ENCODE measurements at regions not wholly inside any gene's neighbourhood (a gene's known extent, or its start where the extent isn't known, plus 50 kb on each side); places are given as distances from the start of the nearest gene placed in this dataset.

GRCh38 chr6:6918216-6918983, 189.4 kb upstream of the RREB1 start:
- DNase-seq (ENCODE audit: low spot score) = no peak

GRCh38 chr6:6919173-6919572, 188.6 kb upstream of the RREB1 start:
- DNase-seq (ENCODE audit: low spot score) = no peak

GRCh38 chr6:6920114-6920986, 187.4 kb upstream of the RREB1 start:
- no peak for DNase-seq (ENCODE audit: low spot score)

GRCh38 chr6:6920987-6921313, 186.8 kb upstream of the RREB1 start:
- no peak for DNase-seq (ENCODE audit: low spot score)

- no peak for DNase-seq (ENCODE audit: low spot score)
Measured at GRCh38 chr6:6922166-6922565, 185.6 kb upstream of the RREB1 start.

- no peak for DNase-seq (ENCODE audit: low spot score)
Measured at GRCh38 chr6:6923605-6924004, 184.2 kb upstream of the RREB1 start.

- no peak for DNase-seq (ENCODE audit: low spot score)
Measured at GRCh38 chr6:6924708-6925107, 183.1 kb upstream of the RREB1 start.

- DNase-seq (ENCODE audit: low spot score) = no peak
Measured at GRCh38 chr6:6925391-6926164, 182.2 kb upstream of the RREB1 start.

GRCh38 chr6:6926856-6927255, 180.9 kb upstream of the RREB1 start:
- DNase-seq (ENCODE audit: low spot score) = no peak

- DNase-seq (ENCODE audit: low spot score) = no peak
Measured at GRCh38 chr6:6927521-6928361, 180.0 kb upstream of the RREB1 start.

- DNase-seq (ENCODE audit: low spot score) = no peak
Measured at GRCh38 chr6:6930223-6930880, 177.4 kb upstream of the RREB1 start.

GRCh38 chr6:6931071-6932025, 176.4 kb upstream of the RREB1 start:
- no peak for DNase-seq (ENCODE audit: low spot score)

GRCh38 chr6:6932341-6932740, 175.4 kb upstream of the RREB1 start:
- DNase-seq (ENCODE audit: low spot score) = no peak

GRCh38 chr6:6932968-6933367, 174.8 kb upstream of the RREB1 start:
- DNase-seq (ENCODE audit: low spot score) = no peak

- no peak for DNase-seq (ENCODE audit: low spot score)
Measured at GRCh38 chr6:6940031-6941025, 167.4 kb upstream of the RREB1 start.

GRCh38 chr6:6941201-6941600, 166.6 kb upstream of the RREB1 start:
- DNase-seq (ENCODE audit: low spot score) = no peak

- no peak for DNase-seq (ENCODE audit: low spot score)
Measured at GRCh38 chr6:6942091-6942490, 165.7 kb upstream of the RREB1 start.

GRCh38 chr6:6942831-6943230, 164.9 kb upstream of the RREB1 start:
- peak; percentile 85 for DNase-seq (ENCODE audit: low spot score)

- no peak for DNase-seq (ENCODE audit: low spot score)
Measured at GRCh38 chr6:6943421-6943820, 164.3 kb upstream of the RREB1 start.

Data from left forelimb (tissue), 1 donor.